AG08396 (cell line): ENCODE measurements at regions not wholly inside any gene's neighbourhood (a gene's known extent, or its start where the extent isn't known, plus 50 kb on each side); places are given as distances from the start of the nearest gene placed in this dataset.
"Not testable (repeated sequence)": the region's sequence is repeated elsewhere in the genome, so short reads cannot be mapped to it uniquely, and the experiment has no call there.

ENCODE experiments used
- DNase-seq: peaks from one replicate; pipeline ENCODE4 v3.0.0; 2012; ENCODE audit warnings: low spot score, mixed read lengths

DNA sequence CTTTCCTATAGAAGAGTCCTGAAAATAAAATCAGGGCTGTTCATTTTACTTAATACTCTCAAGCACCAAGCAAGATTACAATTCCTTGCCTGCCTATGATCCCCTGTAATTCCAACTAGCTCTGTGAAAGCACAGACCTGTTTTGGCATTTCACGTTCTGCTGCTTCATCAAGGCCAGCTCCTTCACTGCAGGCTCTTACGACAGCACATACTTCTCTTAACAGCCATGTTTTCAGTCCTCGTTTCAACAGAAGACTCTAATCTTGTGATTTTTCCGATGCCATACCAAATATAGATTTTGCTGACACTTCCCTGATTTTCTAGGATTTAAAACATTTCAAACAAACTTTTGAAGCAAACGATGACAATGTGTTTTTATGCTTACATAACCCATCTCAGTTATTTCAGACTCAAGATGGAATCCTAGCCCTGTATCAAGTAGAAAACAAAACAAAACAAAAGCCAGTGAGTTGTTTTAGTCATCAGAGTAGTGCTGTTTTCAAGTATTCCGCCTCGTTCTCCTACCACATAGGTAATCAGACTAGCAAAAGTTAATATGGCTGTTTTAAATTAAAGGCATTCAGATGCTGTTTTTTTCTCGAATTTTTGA, 616.5 kb upstream of the CITED2 start:
- DNase-seq: no peak

DNA sequence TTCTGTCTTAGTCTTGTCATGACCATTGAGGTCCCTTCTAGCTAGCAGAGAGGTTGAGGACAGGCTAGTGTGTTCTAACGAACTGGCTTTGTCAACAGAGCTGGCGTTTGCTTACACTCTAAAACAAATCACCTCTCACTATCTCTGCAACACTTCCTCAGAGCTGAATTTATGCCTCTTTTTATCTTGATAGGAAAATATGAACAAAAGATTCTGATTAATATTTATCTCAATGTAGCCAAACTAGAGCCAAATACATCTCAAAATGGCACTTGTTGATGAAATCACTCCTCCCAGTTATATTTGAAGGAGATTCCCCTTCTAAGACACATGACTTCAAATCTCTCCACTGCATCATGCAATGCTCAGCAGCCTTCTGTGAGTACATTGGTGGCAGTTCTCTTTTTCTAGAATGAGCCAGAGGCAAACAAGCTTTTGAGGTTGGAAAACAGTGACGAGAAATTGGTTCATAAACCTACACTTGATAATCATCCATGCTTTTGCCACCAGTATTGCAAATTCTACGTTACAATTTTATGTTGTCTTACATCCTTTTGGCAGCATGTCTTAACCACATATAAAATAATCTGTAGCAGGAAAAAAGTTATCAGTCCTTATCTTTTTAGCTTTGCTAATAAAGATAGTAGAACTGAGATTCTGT, 615.7 kb upstream of the CITED2 start:
- DNase-seq: no peak

DNA sequence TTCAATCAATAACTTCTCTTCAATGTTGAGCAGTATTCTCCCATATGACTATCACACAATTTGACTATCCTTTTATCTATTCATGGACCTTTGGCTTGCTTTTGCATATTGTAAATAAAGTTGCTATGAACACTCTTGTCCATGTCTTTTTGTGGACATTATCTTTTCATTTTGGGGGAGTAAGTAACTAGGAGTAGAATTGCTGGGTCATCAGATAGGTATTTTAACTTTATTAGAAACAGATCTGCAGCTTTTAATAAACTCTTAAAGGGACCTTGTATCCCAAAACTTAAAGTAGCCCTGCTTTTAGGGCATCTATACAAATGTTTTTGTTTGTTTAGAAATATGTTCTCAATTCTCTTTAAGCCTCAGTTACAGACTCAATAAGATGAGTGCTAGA, 614.2 kb upstream of the CITED2 start:
- DNase-seq: no peak

DNA sequence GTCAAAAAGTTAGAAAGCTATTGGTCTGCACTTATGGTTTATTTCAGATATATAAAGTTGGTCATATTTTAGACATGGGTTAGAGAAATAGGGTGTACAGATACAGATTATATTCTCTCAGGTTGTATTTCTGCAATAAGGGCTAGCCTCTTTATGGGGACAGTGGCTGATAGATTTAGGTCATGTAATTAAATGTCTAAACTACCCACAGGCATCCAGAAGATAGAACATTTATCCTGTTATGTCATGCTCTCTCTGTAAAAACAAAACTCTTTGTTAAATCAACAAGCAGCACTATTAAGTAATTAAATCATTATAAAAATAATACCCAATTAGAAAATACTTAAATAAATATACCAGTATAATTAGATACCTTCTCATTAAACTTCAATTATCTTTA, 612.6 kb upstream of the CITED2 start:
- no peak for DNase-seq

DNA sequence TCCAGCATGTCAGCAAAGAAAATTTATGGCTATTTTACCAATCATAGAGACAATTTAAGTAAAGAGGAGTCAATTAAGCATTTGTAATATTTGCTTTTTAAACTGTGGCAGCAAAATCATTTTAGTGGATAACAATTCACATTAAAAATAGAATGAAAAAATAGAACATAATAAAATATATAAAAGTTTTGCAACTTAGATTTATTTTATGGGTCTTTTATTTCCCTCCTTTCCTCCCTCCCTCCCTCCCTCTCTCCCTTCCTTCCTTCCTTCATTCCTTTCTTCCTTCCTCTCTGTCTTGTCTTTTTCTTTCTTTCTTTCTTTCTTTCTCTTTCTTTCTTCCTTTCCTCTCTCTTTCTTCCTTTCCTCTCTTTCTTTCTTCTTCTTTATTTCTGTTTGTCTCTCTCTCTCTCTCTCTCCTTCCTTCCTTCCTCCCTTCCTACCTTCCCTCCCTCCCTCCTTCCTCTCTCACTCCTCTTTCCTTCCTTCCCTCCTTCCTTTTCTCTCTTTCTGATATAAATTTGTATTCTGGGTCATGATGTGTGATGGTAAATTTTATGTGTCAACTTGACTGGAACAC, 610.9 kb upstream of the CITED2 start:
- DNase-seq: no peak

DNA sequence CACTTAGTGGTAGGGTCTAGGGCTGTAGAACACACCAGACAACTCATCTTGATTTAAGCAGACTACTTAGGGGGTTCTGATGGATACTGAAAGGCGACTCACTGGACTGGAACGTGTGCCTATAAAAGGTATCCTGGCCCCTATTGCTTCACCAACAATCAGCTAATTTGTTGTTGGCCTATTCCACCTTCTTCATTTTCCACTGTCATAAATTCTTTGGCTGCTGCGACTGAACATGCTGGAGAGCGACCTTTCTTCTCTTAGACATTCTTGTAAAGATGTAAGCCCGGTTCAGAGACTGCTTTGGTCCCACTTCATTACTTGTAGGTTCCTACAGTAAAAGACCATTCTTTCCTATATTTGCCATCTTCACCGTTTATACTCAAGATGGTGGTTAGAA, 609.9 kb upstream of the CITED2 start:
- DNase-seq: no peak

DNA sequence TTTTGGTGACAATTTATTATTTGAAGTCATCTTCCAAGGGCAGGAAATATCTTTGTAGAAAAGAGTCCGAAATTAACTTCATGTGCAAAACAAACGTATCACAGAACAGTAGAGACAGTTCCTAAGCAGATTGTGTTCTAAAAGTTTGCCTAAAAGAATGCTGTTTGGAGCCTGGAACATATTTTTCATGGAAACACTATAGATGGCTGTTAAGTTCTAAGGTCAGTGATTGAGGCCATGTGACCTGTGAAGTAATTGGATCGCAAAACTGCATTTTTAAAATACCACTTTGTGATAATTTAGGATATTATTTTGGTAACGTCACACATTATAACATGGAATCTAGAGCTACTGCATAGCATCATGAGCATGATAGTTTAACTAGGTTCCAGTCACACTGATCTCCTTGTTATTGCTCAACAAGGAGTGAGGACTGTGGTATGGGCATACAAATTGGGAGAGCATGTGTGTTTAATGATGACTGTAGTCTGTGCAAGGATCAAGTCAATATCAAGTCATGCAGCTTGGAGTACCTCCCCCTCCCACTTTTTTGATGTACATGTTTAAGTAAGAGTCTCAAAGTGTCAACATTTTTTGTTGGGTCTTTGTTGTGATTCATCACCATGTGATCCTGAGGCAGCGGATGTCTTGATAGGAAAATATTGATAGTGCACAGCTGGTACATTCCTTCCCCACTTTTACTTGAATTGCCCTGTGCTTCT, 609.3 kb upstream of the CITED2 start:
- no peak for DNase-seq

DNA sequence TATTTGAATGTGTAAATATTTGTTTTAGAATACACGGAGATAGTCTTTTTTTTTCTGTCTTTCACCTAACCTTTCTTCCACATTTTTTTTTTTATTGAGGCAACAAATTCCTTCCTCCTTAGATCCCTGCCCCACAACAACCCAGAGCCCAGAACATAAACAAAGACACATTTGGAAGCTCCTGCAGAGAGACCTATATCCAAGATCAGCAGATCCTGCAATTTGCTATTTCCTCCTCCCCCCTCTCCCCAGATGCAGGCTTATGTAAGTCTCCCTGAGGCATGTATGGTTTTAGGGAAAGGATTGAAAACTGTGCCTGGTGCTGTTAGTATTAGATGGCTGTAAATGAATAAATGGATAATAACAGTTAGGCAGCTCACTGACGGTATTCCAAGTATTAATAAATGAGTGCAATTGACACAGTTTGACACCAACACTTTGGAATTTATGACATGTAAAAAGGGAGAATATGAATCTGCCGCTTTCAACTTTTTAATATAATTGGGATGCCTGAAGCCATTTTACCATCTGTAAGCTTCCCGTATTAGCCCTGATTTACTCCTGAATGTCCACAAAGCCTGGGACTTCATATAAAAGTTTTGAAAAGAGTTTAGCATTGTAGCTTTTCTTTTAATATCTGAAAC, 608.3 kb upstream of the CITED2 start:
- DNase-seq: no peak

DNA sequence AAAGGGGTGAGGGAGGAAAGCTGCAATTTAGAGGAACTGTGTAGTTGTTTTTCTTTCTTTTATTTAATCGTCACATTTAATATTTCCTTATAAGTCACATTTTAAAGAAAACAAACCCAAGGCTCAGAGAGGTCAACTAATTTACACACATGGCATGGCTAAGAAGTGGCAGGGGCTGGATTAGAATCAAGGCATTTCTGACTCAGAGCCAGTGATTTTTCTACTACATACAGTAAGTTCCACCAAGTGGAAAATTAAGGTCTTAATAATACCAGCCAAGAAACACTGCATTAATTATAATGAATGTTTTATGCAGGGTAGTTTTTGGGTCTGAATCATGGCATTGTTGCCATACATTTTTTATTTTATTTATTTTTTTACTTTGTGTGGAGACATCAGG, 607.7 kb upstream of the CITED2 start:
- no peak for DNase-seq

DNA sequence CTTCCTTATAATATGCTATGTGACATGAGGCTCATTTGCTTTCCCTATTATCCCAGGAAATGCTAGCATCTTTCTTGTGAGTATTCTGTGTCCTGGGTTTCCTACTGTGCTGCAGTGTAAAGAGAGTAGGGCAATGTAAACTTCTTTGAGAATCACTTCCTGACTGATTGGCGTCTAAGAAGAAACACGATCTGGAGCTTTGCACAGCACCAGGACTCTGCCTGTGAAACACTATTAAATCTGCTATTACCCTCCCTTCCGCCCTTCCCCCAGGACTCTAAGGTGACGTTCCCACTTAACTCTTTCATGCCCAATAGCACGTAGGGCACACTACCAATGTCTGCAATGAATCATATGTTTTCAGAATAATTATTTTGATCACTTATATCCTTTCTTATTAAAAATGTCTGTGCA, 607.3 kb upstream of the CITED2 start:
- DNase-seq: no peak

DNA sequence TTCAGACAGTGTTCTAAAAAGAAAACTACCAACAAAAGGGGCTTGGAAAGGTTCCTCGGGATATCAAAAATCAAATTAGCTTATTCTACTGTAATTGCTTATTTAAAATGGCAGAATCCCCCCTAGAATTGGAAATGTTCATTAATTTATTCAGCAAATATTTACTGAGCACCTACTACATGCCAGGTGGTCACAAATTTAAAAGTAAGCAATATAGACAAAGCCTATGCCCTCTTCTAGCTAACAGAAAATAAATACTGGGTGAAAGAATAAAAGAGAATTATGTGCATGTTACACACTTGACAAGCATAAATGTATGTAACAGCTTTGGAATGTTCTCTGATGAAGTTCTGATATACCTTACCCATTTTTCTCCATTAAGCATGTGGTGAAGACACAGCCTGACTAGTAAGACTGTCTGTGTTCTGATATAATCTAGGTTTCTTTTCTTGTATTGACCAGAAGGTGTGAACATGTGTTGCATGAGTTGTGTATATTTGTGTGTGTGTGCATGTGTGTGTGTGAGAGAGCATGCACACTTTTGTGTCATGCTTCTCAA, 606.7 kb upstream of the CITED2 start:
- no peak for DNase-seq

DNA sequence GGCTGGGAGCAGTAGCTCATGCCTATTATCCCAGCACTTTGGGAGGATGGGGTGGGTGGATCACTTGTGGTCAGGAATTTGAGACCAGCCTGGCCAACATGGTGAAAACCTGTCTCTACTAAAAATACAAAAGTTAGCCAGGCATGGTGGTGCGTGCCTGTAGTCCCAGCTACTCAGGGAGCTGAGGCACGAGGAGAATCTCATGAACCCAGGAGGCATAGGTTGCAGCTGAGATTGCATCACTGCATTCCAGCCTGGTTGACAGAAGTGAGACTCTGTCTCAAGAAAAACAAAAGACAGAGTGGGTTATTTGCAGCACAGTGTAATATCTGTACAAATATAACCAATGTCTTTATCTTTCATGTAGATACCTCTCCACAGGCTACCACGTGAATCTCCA, 606.2 kb upstream of the CITED2 start:
- DNase-seq: not testable (repeated sequence)

DNA sequence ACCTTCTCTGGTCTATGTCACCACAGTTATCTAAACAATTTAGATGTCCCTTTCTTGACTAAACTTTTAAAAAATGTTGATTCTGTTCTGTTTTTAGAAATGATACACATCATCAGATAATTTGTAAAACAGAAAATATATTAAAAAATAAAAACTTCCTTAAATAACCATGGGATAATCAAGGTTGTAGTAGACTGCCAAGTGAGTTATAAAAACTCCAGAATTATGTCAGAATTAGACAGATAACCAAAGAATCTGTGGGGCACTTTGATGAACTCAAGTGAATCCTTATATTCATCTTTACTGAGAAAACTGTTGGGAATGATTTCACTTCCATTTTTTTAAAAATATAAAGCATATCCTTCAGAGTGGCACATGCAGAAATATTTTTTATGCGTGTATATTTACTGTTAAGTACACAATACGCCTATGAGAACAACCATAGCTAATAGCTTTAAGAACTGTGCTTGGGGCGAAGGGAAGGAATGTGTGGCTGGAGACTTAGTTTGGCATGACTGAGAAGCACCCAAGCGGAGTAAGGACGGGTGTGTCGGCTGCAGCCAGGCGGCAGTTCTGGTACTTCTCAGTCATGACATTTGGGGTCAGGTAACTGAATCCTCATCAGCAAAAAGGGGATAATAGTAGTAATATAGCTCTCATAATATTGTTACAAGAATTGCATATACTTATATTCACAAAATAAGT, 604.7 kb upstream of the CITED2 start:
- DNase-seq: no peak

DNA sequence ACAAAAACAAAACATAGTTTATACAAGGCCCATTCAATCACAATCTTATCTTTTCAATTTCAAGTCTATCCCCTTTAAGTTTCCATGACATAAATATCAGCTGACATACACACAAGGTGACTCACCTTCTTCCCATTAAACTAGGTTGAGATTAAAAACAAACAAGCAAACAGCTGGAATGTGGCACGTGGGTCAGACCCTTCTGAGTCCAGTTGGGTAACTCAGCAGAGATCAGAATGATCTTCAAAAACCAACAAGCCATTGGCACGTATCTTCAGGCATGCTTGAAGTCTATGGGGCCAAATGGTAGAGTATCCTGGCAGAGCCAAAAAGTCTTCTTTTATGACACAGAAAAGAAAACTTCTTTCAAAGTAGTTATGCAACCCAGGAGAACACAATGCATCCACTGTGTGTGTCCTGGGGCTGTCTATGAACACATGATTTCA, 603.5 kb upstream of the CITED2 start:
- no peak for DNase-seq

DNA sequence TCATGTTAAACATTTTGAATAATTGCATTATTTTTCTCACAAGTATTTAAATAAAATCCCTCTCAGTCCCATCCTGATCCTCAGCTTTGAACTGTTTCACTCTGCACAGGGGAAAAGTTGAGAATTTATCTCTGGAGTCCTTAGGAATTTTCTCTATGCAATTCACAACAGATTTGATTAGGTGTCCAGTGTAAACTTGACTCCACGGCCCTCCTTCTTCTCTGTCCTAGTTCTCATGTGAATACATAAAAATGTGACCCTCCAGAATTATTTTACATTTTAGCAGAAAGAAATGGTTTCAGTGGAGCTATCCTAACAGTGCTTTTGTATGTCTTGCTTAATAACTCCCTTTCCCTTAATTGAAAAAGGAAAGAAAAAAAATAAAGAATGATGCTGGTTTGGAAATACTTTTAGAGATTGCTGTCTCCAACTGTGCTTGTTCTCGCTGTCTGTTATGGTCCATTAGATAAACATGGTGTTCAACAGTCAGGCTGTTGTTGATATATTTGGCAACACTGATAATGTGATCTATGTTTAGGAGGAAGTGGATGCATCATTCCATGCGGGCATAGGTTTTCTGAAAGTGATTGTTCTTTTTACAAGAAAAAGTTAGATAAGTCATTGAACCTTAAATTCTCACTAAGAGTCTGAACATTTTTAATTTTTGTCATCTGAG, 599.4 kb upstream of the CITED2 start:
- DNase-seq: no peak

DNA sequence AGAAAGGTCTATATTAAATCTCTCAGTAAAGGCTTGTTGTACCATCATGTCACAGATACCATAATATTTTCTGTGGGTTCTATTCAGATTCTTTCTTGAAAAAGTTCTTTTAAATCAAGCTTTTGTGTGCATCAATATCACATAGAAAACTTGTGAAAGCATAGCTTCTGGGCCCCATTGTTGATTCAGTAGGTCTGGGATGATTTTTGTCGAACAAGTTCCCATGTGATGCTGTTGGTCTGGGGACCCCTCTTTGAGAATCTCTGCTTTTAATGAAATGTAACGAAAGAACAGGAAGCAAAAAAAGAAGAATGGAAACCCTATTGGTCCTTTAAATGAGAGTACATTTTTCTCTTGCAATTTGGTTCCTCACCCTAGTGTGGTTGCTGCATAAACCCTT, 597.7 kb upstream of the CITED2 start:
- no peak for DNase-seq

DNA sequence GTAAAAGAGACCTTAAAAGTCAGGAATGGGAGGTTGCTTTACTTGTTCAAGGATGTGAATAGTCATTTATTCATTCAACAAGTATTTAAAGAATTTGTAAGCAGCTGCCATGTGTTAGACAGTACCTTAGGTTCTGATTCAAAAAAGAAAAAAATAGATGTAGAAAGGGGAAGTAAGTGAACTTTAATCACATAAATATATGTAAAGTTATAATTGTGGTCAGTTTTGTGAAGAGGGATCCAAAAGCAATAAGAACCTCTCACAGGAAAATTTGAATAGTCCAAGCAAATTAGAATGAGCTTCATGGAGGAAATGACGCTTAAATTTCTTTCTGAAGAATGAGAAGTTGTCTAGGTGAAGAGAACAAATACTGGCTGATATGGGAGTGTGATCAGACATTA, 596.1 kb upstream of the CITED2 start:
- DNase-seq: no peak

DNA sequence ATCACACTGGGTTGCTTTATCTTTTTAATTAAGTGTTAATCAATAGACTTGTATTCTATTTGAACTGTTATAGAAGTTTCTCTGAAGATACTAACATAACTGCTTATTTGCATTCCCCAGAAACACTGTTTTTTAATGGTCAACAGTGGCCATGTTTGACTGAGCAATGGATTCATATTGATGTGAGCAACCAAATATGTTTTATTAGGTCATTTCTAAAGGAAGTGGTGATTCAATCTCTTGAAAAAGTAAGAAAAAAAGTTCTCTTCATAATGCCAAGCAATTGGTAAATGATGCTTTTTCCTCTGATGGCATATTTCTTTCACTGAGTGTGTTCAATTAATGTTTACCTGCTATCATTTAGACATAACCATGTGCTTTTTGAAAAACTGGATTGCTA, 593.0 kb upstream of the CITED2 start:
- no peak for DNase-seq

DNA sequence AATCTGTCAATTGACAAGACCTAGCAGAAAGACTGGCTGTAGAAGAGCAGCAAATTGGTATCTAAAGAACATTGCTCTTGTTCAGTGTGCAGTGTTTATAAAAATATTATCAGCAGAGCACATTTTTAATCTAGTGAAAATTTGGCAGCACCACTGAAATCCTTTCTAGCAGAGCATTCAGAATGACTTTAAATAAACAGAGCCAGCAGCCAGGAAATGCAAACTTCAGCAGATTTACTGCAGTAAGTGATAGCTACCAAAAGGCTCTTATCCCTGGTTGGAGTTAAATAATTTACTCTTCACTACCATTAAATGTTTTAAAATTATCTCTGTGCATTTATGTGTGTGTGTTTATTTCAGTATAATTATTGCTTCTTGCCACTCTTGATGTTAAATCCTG, 590.9 kb upstream of the CITED2 start:
- no peak for DNase-seq

DNA sequence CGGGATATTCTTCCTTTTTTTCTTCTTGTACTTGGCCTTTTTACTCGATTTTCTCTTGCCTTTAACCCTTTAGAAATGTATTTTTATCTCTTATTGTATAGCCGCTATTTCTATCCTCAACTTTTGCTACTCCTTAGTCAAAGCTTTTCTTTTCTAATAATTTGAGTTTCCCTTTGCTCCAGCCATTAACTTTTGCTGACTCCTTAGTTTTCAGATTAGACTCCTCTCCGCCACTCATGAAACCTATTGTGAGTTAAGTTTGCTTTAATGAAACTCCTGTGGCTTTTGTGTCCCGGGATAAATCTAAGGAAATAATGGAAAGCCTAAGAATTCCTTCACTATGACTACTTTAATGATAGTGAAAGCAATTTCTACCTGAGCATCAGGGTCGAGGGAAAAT, 590.3 kb upstream of the CITED2 start:
- no peak for DNase-seq
